ENCODE measurements at regions not wholly inside any gene's neighbourhood (a gene's known extent, or its start where the extent isn't known, plus 50 kb on each side); places are given as distances from the start of the nearest gene placed in this dataset.

DNA sequence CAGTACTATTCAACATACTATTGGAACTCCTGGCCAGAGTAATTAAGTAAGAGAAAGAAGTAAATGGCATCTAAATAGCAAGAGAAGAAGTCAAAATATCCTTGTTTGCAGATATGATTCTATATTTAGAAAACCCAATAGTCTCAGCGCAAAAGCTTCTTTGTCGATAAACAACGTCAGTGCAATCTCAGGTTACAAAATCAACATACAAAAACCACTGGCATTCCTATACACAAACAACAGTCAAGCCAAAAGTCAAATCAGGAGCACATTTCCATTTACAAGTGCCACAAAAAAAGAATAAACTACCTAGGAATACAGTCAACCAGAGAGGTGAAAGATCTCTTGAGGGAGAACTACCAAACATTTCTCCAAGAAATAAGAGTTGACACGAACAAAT, 1901.9 kb upstream of the ACO1 start:
- Mint-ChIP-seq H3K27ac (no peak overlapping the region), H3K4me3 (no peak overlapping the region), H3K9me3 (peaks cover 3% of the 10 kb centered on the region), H3K27me3 (no peaks in the 10 kb centered on the region), H3K36me3 (ENCODE audit: low read depth) (no peaks in the 10 kb centered on the region), H3K4me1 (ENCODE audit: low read depth) (no peaks in the 10 kb centered on the region)
- ATAC-seq (no peak), DNase-seq (no peak)
- TF ChIP-seq, protein P1, sequence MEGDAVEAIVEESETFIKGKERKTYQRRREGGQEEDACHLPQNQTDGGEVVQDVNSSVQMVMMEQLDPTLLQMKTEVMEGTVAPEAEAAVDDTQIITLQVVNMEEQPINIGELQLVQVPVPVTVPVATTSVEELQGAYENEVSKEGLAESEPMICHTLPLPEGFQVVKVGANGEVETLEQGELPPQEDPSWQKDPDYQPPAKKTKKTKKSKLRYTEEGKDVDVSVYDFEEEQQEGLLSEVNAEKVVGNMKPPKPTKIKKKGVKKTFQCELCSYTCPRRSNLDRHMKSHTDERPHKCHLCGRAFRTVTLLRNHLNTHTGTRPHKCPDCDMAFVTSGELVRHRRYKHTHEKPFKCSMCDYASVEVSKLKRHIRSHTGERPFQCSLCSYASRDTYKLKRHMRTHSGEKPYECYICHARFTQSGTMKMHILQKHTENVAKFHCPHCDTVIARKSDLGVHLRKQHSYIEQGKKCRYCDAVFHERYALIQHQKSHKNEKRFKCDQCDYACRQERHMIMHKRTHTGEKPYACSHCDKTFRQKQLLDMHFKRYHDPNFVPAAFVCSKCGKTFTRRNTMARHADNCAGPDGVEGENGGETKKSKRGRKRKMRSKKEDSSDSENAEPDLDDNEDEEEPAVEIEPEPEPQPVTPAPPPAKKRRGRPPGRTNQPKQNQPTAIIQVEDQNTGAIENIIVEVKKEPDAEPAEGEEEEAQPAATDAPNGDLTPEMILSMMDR (IDR thresholded peaks at IDR 0.05) = no peak
- POLR2A ChIA-PET = no interaction called here
- intact Hi-C loops (cut with micrococcal nuclease) = no loop called here
- CTCF ChIA-PET = interaction anchor here (1.1 kb wide), 1 partner anchor 16 kb away, joined by 3 read pairs; no protein-coding TSS in a partner anchor

DNA sequence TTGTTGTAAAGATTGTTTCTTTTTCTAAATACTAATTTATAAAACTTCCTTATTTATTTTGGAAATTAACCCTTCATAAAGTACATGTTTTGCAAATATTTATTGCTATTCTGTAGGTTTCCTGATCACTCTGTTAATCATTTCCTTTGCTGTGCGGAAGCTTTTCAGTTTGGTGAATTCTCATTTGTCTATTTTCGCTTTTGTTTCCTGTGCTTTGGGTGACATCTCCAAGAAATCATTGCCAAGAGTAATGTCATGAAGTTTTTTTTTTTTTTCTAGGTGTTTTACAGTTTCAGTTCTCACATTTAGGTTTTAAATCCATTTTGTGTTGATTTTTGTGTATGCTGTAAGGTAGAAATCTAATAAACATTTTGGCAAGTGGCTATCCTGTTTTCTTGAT, 1899.8 kb upstream of the ACO1 start:
- no peaks in the 10 kb centered on the region for H3K36me3 Mint-ChIP-seq (ENCODE audit: low read depth)
- H3K27ac Mint-ChIP-seq = no peak overlapping the region
- TF ChIP-seq, protein P1 (IDR thresholded peaks at IDR 0.05) = no peak
- DNase-seq (no peak), ATAC-seq (no peak)
- ChIA-PET CTCF (no interaction called here), POLR2A (no interaction called here)
- peaks cover 3% of the 10 kb centered on the region for H3K9me3 Mint-ChIP-seq
- H3K4me3 Mint-ChIP-seq = no peak overlapping the region
- intact Hi-C loops (cut with micrococcal nuclease) = no loop called here
- H3K27me3 Mint-ChIP-seq = no peaks in the 10 kb centered on the region
- no peaks in the 10 kb centered on the region for H3K4me1 Mint-ChIP-seq (ENCODE audit: low read depth)

DNA sequence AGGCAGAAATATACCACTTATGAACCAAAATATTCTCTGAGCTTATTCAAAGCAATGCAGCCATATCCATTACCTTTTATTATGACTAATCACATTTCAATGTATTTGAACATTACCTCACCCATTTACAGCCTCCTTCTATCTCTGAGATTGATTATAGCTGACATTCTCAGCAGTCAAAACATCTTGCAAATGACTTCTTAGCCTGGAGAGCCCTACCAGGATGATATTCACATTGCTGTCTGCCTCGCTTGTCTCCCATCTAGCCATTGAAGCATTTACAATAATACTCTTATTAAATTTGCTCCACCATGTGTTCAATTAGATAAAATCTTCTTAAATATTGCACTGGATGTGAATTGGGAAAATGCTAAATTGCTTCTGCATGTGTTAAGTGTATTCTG, 1879.9 kb upstream of the ACO1 start:
- ChIA-PET CTCF (no interaction called here), POLR2A (no interaction called here)
- TF ChIP-seq, protein P1 (IDR thresholded peaks at IDR 0.05) = no peak
- no peak overlapping the region for H3K27ac Mint-ChIP-seq
- no peak for ATAC-seq
- intact Hi-C loops (cut with micrococcal nuclease) = no loop called here
- no peaks in the 10 kb centered on the region for H3K4me1 Mint-ChIP-seq (ENCODE audit: low read depth)
- no peak overlapping the region for H3K4me3 Mint-ChIP-seq
- H3K36me3 Mint-ChIP-seq (ENCODE audit: low read depth) = no peaks in the 10 kb centered on the region
- no peaks in the 10 kb centered on the region for H3K9me3 Mint-ChIP-seq
- no peaks in the 10 kb centered on the region for H3K27me3 Mint-ChIP-seq
- DNase-seq = no peak

DNA sequence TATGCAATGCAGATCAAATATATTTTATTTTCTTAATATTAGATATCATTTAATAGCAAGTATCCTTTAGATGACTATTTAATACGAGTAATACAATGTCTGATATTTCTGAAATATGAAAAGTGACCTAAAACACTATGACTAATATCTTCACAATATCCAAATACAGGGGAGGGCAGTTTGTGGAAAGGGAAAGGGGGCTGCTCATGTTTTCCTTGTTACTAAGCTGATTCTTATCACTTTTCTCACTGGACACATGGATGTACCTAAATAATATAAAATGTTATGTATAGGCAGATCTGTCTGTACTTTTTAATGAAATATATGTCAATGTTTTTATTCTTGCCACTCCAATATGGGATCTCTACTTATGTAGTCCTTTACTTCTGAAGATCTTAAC, 1879.1 kb upstream of the ACO1 start:
- no peaks in the 10 kb centered on the region for H3K36me3 Mint-ChIP-seq (ENCODE audit: low read depth)
- no peak overlapping the region for H3K4me3 Mint-ChIP-seq
- no peak overlapping the region for H3K27ac Mint-ChIP-seq
- intact Hi-C loops (cut with micrococcal nuclease) = no loop called here
- no peaks in the 10 kb centered on the region for H3K4me1 Mint-ChIP-seq (ENCODE audit: low read depth)
- H3K27me3 Mint-ChIP-seq = no peaks in the 10 kb centered on the region
- TF ChIP-seq, protein P1 (IDR thresholded peaks at IDR 0.05) = no peak
- DNase-seq = no peak
- ChIA-PET CTCF (no interaction called here), POLR2A (no interaction called here)
- ATAC-seq = no peak
- no peaks in the 10 kb centered on the region for H3K9me3 Mint-ChIP-seq

DNA sequence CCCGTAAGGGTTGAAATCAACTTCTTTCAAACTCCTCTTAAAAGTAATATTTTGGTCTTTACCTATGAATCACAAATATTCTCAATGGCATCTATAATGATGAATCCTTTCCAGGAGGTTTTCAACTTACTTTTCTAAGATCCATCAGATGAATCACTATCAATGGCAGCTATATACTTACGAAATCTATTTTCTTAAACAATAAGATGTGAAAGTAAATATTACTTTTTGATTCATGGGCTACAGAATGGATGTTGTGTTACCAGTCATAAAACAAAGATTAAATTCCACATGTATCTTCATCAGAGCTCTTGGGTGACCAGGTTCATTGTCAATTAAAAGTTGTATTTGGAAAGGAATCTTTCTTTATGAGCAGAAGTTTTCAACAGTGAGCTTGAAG, 1877.7 kb upstream of the ACO1 start:
- Mint-ChIP-seq H3K9me3 (no peaks in the 10 kb centered on the region), H3K27ac (no peak overlapping the region), H3K36me3 (ENCODE audit: low read depth) (no peaks in the 10 kb centered on the region), H3K4me1 (ENCODE audit: low read depth) (no peaks in the 10 kb centered on the region), H3K27me3 (no peaks in the 10 kb centered on the region), H3K4me3 (no peak overlapping the region)
- TF ChIP-seq, protein P1 (IDR thresholded peaks at IDR 0.05) = no peak
- intact Hi-C loops (cut with micrococcal nuclease) = no loop called here
- no peak for DNase-seq
- POLR2A ChIA-PET = no interaction called here
- no peak for ATAC-seq
- CTCF ChIA-PET = interaction anchor here (1.1 kb wide), 1 partner anchor 10 kb away, joined by 3 read pairs; no protein-coding TSS in a partner anchor
